Ascending aorta (tissue), 2 donors: ENCODE measurements at regions not wholly inside any gene's neighbourhood (a gene's known extent, or its start where the extent isn't known, plus 50 kb on each side); places are given as distances from the start of the nearest gene placed in this dataset.

Experiments
- DNase-seq, 2 donors: peaks; one replicate each; pipeline ENCODE4 v3.0.0-alpha.2; 2019; ENCODE audit warnings: low spot score in 2 of 2
- H3K27ac ChIP-seq, 2 donors: fragments of 200-600 bp; sonication (generic); one replicate each; pipeline ENCODE4 v1.5.1; 2016 to 2017; ENCODE audit warnings: mild to moderate bottlenecking in 1 of 2
- H3K27me3 ChIP-seq: fragments of 200-600 bp; sonication (generic); one replicate; pipeline ENCODE4 v1.5.1; 2017
- H3K36me3 ChIP-seq, 2 donors: fragments of 200-600 bp; sonication (generic); one replicate each; pipeline ENCODE4 v1.5.1; 2016
- H3K4me1 ChIP-seq, 2 donors: fragments of 200-600 bp; sonication (generic); one replicate each; pipeline ENCODE4 v1.5.1; 2016 to 2017; ENCODE audit warnings: mild to moderate bottlenecking in 1 of 2
- H3K4me3 ChIP-seq, 2 donors: fragments of 200-600 bp; sonication (generic); one replicate each; pipeline ENCODE4 v1.5.1; 2016 to 2017; ENCODE audit warnings: mild to moderate bottlenecking in 1 of 2
- H3K9me3 ChIP-seq, 2 donors: fragments of 200-600 bp; sonication (generic); one replicate each; pipeline ENCODE4 v1.5.1; 2016
- intact Hi-C: fragments of 100-400 bp; cut with DNase I; formaldehyde crosslinking; loops from one replicate; pipeline ENCODE4 v1.15.1; 2023
- TF ChIP-seq, protein P1 (sequence below), 3 experiments: fragments of 200-600 bp in 2 of 3; fragments of 450-650 bp in 1 of 3; sonication (generic) in 2 of 3; IDR thresholded peaks; one replicate each; pipeline ENCODE4 v1.5.1; 2016 to 2019; ENCODE audit warnings: antibody characterized with exemption in 3 of 3, mild to moderate bottlenecking in 1 of 3, moderate library complexity in 1 of 3

DNA sequence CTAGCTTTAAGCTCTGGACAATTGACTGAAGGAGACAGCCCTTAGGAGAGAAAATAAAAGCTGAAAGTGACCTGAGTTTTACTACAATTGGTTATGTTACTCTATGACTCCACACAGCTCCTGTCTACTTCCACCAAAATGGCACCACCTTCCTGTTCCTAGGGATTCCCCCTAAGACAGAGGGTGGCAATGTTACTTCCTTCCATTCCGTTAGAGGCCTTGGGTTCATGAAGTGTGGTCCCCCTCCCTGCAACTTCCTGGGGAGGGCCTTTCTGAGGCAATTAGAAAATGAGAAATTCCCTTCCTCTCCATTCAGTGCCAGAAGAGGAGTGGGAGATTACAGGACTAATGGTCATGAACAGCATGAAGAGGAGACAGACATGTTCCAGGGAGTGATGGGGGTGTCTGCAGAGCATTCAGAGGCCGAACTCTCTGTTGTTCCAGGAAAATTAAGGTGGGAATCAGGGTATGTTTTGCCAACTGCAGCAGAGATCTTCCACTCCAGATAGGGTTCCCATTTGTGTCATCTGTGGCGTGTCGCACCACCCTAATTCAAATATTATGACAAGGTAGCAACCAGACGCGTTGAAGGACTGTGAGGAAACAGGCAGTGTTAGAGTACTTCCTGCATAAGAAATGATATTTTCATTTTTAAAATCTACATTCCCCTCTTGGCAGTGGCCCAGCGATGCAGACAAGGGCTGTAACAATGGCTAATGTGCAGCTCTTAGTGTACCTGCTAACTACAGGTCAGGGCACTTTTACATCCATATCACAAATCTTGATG lies 53.1 kb upstream of the TRIM67 start:
- H3K4me3 ChIP-seq: no peak overlapping the region
- TF ChIP-seq, protein P1, sequence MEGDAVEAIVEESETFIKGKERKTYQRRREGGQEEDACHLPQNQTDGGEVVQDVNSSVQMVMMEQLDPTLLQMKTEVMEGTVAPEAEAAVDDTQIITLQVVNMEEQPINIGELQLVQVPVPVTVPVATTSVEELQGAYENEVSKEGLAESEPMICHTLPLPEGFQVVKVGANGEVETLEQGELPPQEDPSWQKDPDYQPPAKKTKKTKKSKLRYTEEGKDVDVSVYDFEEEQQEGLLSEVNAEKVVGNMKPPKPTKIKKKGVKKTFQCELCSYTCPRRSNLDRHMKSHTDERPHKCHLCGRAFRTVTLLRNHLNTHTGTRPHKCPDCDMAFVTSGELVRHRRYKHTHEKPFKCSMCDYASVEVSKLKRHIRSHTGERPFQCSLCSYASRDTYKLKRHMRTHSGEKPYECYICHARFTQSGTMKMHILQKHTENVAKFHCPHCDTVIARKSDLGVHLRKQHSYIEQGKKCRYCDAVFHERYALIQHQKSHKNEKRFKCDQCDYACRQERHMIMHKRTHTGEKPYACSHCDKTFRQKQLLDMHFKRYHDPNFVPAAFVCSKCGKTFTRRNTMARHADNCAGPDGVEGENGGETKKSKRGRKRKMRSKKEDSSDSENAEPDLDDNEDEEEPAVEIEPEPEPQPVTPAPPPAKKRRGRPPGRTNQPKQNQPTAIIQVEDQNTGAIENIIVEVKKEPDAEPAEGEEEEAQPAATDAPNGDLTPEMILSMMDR (IDR thresholded peaks at IDR 0.05): no peak
- no peak for DNase-seq
- H3K9me3 ChIP-seq: no peaks in the 10 kb centered on the region
- no peak overlapping the region for H3K27ac ChIP-seq
- H3K27me3 ChIP-seq: no peaks in the 10 kb centered on the region
- H3K4me1 ChIP-seq: peaks cover 0 to 9% of the 10 kb centered on the region in 2 donors
- no peaks in the 10 kb centered on the region for H3K36me3 ChIP-seq
- intact Hi-C loops: no loop called here

DNA sequence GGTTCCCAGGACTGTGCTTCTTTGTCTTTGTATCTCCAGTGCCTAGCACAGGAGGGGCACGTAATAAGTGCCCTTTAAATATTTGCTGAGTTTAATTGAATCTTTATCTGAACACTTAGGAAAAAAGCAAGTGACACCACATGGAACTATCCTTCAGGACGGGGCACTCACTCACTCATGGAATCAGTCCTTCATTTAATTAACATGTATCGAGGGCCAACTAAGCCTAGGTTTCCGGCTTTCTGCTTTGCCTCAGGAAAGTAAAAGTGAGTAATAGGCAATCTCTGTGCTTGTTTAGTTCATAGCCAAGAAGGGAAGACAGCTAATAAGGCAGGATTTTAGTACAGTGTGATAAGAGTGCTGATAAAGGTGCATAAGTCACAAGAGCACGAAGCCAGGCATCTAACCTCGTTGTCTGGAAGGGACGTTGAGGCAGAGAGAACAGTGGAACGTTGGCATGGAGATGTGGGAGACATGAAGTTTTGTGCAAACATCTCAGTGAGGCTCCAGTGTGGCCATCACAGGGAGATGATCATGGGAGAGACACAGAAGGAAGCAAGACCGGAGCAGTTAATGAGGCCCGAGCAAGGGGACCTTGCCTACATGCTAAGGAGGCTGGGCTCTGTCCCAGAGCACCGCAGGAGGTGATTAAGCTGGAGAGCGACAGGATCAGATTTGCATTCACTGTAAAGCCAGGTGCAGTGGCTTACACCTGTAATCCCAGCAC lies 54.1 kb upstream of the TRIM67 start:
- H3K9me3 ChIP-seq: no peaks in the 10 kb centered on the region
- H3K4me1 ChIP-seq: peaks cover 0 to 9% of the 10 kb centered on the region in 2 donors
- H3K4me3 ChIP-seq: no peak overlapping the region
- H3K36me3 ChIP-seq: no peaks in the 10 kb centered on the region
- TF ChIP-seq, protein P1 (IDR thresholded peaks at IDR 0.05): no peak
- no peak overlapping the region for H3K27ac ChIP-seq
- intact Hi-C loops: no loop called here
- H3K27me3 ChIP-seq: no peaks in the 10 kb centered on the region
- no peak for DNase-seq

- H3K27ac ChIP-seq: no peak overlapping the region
- intact Hi-C loops: no loop called here
- no peaks in the 10 kb centered on the region for H3K9me3 ChIP-seq
- DNase-seq: no peak
- no peak overlapping the region for H3K4me3 ChIP-seq
- H3K36me3 ChIP-seq: no peaks in the 10 kb centered on the region
- H3K27me3 ChIP-seq: no peaks in the 10 kb centered on the region
- TF ChIP-seq, protein P1 (IDR thresholded peaks at IDR 0.05): no peak
- peaks cover 0 to 9% of the 10 kb centered on the region in 2 donors for H3K4me1 ChIP-seq
Measured at GRCh38 chr1:231107151-231107550, 54.7 kb upstream of the TRIM67 start.

- TF ChIP-seq, protein P1 (IDR thresholded peaks at IDR 0.05): no peak
- Histone ChIP-seq H3K4me1 (peaks cover 0 to 9% of the 10 kb centered on the region in 2 donors), H3K4me3 (no peak overlapping the region), H3K27ac (no peak overlapping the region), H3K36me3 (no peaks in the 10 kb centered on the region), H3K27me3 (no peaks in the 10 kb centered on the region), H3K9me3 (no peaks in the 10 kb centered on the region)
- no peak for DNase-seq
- intact Hi-C loops: no loop called here
Measured at GRCh38 chr1:231106347-231106746, 55.5 kb upstream of the TRIM67 start.

GRCh38 chr1:231104917-231105316 lies 56.9 kb upstream of the TRIM67 start:
- Histone ChIP-seq H3K27ac (no peak overlapping the region), H3K4me3 (no peak overlapping the region), H3K4me1 (peaks cover 0 to 9% of the 10 kb centered on the region in 2 donors), H3K36me3 (no peaks in the 10 kb centered on the region), H3K9me3 (no peaks in the 10 kb centered on the region), H3K27me3 (no peaks in the 10 kb centered on the region)
- intact Hi-C loops: no loop called here
- no peak for DNase-seq
- TF ChIP-seq, protein P1 (IDR thresholded peaks at IDR 0.05): no peak
